Common myeloid progenitor, CD34-positive (primary cell): ENCODE measurements at regions not wholly inside any gene's neighbourhood (a gene's known extent, or its start where the extent isn't known, plus 50 kb on each side); places are given as distances from the start of the nearest gene placed in this dataset.

Experiments
- CTCF ChIA-PET: fragments of 350-600 bp; sonication (Branson Sonifier 250); formaldehyde crosslinking; loops from one replicate; lab custom pipeline; 2021; ENCODE audit warnings: antibody characterized with exemption; lab: Charles Lee
- POLR2A ChIA-PET: fragments of 350-600 bp; sonication (Branson Sonifier 250); formaldehyde crosslinking; loops from one replicate; lab custom pipeline; 2021; ENCODE audit warnings: antibody characterized with exemption; lab: Charles Lee
- DNase-seq, 3 donors: peaks; one replicate each; pipeline versions ENCODE4 v3.0.0 to v3.0.0-alpha.2; 2013
- H3K27ac ChIP-seq, 2 experiments: 1 replicate in 1 of 2; 2 replicates in 1 of 2; pipeline ENCODE4 v1.7.0; 2013; ENCODE audit warnings: inconsistent platforms in 2 of 2, low read length in 2 of 2, mild to moderate bottlenecking in 2 of 2, low read depth in 1 of 2, moderate library complexity in 1 of 2; ENCODE audit not compliant: severe bottlenecking in 2 of 2, insufficient read depth in 1 of 2, poor library complexity in 1 of 2
- H3K27me3 ChIP-seq, 5 experiments: replicated peaks in 2 of 5; 1 replicate in 3 of 5; 2 replicates in 2 of 5; pipeline versions ENCODE4 v1.6.1 to v1.7.0; 2013; ENCODE audit warnings: low read length in 4 of 5, mild to moderate bottlenecking in 2 of 5, moderate library complexity in 2 of 5, inconsistent platforms in 1 of 5; ENCODE audit not compliant: insufficient read depth in 5 of 5, control insufficient read depth in 4 of 5
- H3K36me3 ChIP-seq, 4 experiments: 1 replicate in 2 of 4; 2 replicates in 2 of 4; pipeline versions ENCODE4 v1.6.1 to v1.7.0; 2013; ENCODE audit warnings: low read length in 3 of 4, control low read depth in 1 of 4, mild to moderate bottlenecking in 1 of 4; ENCODE audit not compliant: control insufficient read depth in 4 of 4, insufficient read depth in 4 of 4
- H3K4me1 ChIP-seq, 4 experiments: 1 replicate in 3 of 4; 2 replicates in 1 of 4; pipeline versions ENCODE4 v1.6.1 to v1.7.1; 2013; ENCODE audit warnings: low read length in 3 of 4, mild to moderate bottlenecking in 3 of 4, control low read depth in 1 of 4, inconsistent platforms in 1 of 4, moderate library complexity in 1 of 4; ENCODE audit not compliant: control insufficient read depth in 4 of 4, insufficient read depth in 4 of 4; ENCODE audit errors: control extremely low read depth in 1 of 4
- H3K4me3 ChIP-seq, 7 experiments: 1 replicate in 4 of 7; 2 replicates in 3 of 7; pipeline versions ENCODE4 v1.5.1 to v1.7.0; 2013; ENCODE audit warnings: mild to moderate bottlenecking in 7 of 7, low read length in 6 of 7, moderate library complexity in 6 of 7, inconsistent platforms in 2 of 7, low read depth in 2 of 7, control low read depth in 1 of 7; ENCODE audit not compliant: insufficient read depth in 4 of 7, control insufficient read depth in 1 of 7; ENCODE audit errors: extremely low read depth in 1 of 7
- H3K9me3 ChIP-seq, 5 experiments: 1 replicate in 4 of 5; 2 replicates in 1 of 5; pipeline versions ENCODE4 v1.6.1 to v1.7.1; 2013; ENCODE audit warnings: low read length in 4 of 5, mild to moderate bottlenecking in 2 of 5, inconsistent platforms in 1 of 5, low read depth in 1 of 5, moderate library complexity in 1 of 5; ENCODE audit not compliant: control insufficient read depth in 4 of 5, insufficient read depth in 2 of 5; ENCODE audit errors: control extremely low read depth in 1 of 5
- WGBS: methylation state at CpG from one replicate; pipeline ENCODE4 v1.1.5; 2013; ENCODE audit not compliant: insufficient coverage; 5-methylcytosine and 5-hydroxymethylcytosine counted together

DNA sequence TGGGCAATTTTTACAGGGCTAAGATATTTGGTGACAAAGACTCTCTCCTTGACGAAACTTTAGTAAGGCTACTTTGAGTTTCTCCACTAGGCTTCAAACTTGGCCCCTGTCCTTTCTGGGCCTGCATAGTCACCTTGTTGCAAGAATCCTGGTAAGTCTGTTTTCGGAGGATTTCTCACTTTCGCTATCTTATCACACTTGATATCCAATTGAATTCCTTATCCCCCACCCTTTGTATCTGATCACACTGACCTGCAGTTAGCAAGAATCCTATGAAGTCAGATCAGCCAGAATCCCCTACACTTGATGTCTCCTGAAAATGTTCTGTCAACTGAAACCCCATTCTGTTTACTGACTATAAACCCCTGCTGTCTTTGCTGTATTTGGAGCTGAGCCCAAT lies 499.8 kb upstream of the GCFC2 start:
- 90% methylated on average over 3 of the region's 3 CpGs for WGBS
- H3K4me1 ChIP-seq: no peaks in the 10 kb centered on the region
- POLR2A ChIA-PET: no interaction called here

DNA sequence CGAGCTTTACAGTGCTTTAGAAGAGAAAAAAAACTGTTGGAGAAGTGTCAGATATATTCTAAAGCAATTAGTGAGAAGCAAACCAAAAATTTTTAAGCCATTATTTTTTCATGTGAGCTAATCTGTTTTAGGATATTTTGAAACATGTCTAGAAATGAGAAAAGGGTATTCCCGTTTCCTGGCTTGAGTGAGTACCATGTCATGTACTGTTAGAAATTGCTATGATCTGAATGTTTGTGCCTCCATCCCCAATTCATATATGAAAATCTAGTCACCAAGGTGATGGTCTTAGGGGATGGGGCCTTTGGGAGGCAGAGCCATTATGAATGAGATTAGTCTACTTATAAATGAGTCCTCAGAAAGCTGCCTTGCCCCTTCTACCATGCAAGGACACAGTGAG lies 493.3 kb upstream of the GCFC2 start:
- 60% methylated on average over 1 of the region's 2 CpGs for WGBS
- no peak overlapping the region for H3K4me3 ChIP-seq
- H3K27me3 ChIP-seq: no peaks in the 10 kb centered on the region
- no peak overlapping the region for H3K27ac ChIP-seq
- POLR2A ChIA-PET: no interaction called here
- CTCF ChIA-PET: interaction anchor here (0.6 to 1.2 kb wide), 3 partner anchors 9 to 395 kb away, joined by 3 to 4 read pairs (median 3); no protein-coding TSS in a partner anchor
- H3K9me3 ChIP-seq: no peaks in the 10 kb centered on the region
- DNase-seq: no peak
- no peaks in the 10 kb centered on the region for H3K36me3 ChIP-seq
- no peaks in the 10 kb centered on the region for H3K4me1 ChIP-seq

More for the DNA sequence above, 499.8 kb upstream of the GCFC2 start:
- Histone ChIP-seq H3K9me3 (no peaks in the 10 kb centered on the region), H3K27ac (no peak overlapping the region), H3K36me3 (no peaks in the 10 kb centered on the region), H3K4me3 (no peak overlapping the region), H3K27me3 (no peaks in the 10 kb centered on the region)
- DNase-seq: no peak
- CTCF ChIA-PET: no interaction called here

GRCh38 chr2:76202866-76203265 lies 492.2 kb upstream of the GCFC2 start:
- DNase-seq: no peak
- Histone ChIP-seq H3K27ac (no peak overlapping the region), H3K36me3 (no peaks in the 10 kb centered on the region), H3K4me1 (no peaks in the 10 kb centered on the region), H3K4me3 (no peak overlapping the region), H3K9me3 (no peaks in the 10 kb centered on the region), H3K27me3 (no peaks in the 10 kb centered on the region)
- ChIA-PET CTCF (no interaction called here), POLR2A (no interaction called here)
- WGBS: 100% methylated on average over 2 of the region's 2 CpGs

GRCh38 chr2:76197842-76198448 lies 487.2 kb upstream of the GCFC2 start:
- Histone ChIP-seq H3K27ac (no peak overlapping the region), H3K27me3 (no peaks in the 10 kb centered on the region), H3K36me3 (no peaks in the 10 kb centered on the region), H3K9me3 (no peaks in the 10 kb centered on the region), H3K4me3 (no peak overlapping the region), H3K4me1 (no peaks in the 10 kb centered on the region)
- peak; percentile 29 to 70 (median 55) for DNase-seq
- 37% methylated on average over 2 of the region's 7 CpGs for WGBS
- CTCF ChIA-PET: interaction anchor here (0.8 to 1.9 kb wide), 5 partner anchors 9 to 402 kb away, joined by 3 to 6 read pairs (median 5); no protein-coding TSS in a partner anchor
- POLR2A ChIA-PET: no interaction called here

- POLR2A ChIA-PET: no interaction called here
- Histone ChIP-seq H3K27me3 (no peaks in the 10 kb centered on the region), H3K9me3 (no peaks in the 10 kb centered on the region), H3K36me3 (no peaks in the 10 kb centered on the region), H3K4me1 (no peaks in the 10 kb centered on the region), H3K4me3 (no peak overlapping the region), H3K27ac (no peak overlapping the region)
- 94% methylated on average over 2 of the region's 9 CpGs for WGBS
- CTCF ChIA-PET: interaction anchor here (1.1 to 1.9 kb wide), 4 partner anchors 9 to 403 kb away, joined by 4 to 6 read pairs (median 5); no protein-coding TSS in a partner anchor
- DNase-seq: no peak
Measured at GRCh38 chr2:76197428-76197827, 486.7 kb upstream of the GCFC2 start.

- Histone ChIP-seq H3K9me3 (no peaks in the 10 kb centered on the region), H3K4me1 (no peaks in the 10 kb centered on the region), H3K27me3 (no peaks in the 10 kb centered on the region), H3K36me3 (no peaks in the 10 kb centered on the region), H3K27ac (no peak overlapping the region), H3K4me3 (no peak overlapping the region)
- CTCF ChIA-PET: no interaction called here
- DNase-seq: no peak
- POLR2A ChIA-PET: no interaction called here
- WGBS: 86% methylated on average over 4 of the region's 5 CpGs
Measured at GRCh38 chr2:76194031-76194775, 483.5 kb upstream of the GCFC2 start.

DNA sequence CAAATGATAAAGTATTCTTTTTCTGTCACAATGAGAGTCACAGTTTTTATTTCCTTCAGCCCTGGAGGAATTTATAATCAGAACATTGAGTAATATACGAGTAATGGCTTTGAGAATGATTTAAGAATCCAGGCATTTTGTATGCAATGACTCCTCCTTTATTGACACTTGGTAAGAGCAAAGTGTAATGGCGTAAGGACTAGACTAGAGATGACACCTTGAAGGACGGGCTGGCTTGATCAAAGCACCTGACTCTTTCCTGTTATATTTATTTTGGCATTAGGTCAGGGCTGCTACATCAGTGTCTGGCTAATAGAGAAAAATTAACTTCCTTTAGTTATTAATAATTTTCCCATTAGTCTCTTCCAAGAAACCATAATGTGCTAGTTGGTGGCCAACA lies 482.4 kb upstream of the GCFC2 start:
- Histone ChIP-seq H3K4me3 (no peak overlapping the region), H3K27me3 (no peaks in the 10 kb centered on the region), H3K36me3 (no peaks in the 10 kb centered on the region), H3K4me1 (no peaks in the 10 kb centered on the region), H3K9me3 (no peaks in the 10 kb centered on the region), H3K27ac (no peak overlapping the region)
- ChIA-PET POLR2A (no interaction called here), CTCF (interaction anchor here (1.2 kb wide), 1 partner anchor 11 kb away, joined by 4 read pairs; no protein-coding TSS in a partner anchor)
- no peak for DNase-seq
- 100% methylated on average over 1 of the region's 3 CpGs for WGBS
